ENCODE measurements at regions not wholly inside any gene's neighbourhood (a gene's known extent, or its start where the extent isn't known, plus 50 kb on each side); places are given as distances from the start of the nearest gene placed in this dataset.

GRCh38 chr6:17225767-17226630, 55.2 kb upstream of the RBM24 start:
- ATAC-seq = no peak
- no peak for DNase-seq (ENCODE audit: low spot score)

GRCh38 chr6:17226786-17227233, 54.4 kb upstream of the RBM24 start:
- ATAC-seq = no peak
- DNase-seq (ENCODE audit: low spot score) = no peak

GRCh38 chr6:17227403-17227802, 53.8 kb upstream of the RBM24 start:
- no peak for DNase-seq (ENCODE audit: low spot score)

More at GRCh38 chr6:17227403-17227802, 53.8 kb upstream of the RBM24 start:
- no peak for ATAC-seq

All from left lobe of liver (tissue), 2 donors.